ENCODE measurements at regions not wholly inside any gene's neighbourhood (a gene's known extent, or its start where the extent isn't known, plus 50 kb on each side); places are given as distances from the start of the nearest gene placed in this dataset.
A peak's percentile ranks its signal among the peaks of the same experiment; 100 is the strongest.

DNA sequence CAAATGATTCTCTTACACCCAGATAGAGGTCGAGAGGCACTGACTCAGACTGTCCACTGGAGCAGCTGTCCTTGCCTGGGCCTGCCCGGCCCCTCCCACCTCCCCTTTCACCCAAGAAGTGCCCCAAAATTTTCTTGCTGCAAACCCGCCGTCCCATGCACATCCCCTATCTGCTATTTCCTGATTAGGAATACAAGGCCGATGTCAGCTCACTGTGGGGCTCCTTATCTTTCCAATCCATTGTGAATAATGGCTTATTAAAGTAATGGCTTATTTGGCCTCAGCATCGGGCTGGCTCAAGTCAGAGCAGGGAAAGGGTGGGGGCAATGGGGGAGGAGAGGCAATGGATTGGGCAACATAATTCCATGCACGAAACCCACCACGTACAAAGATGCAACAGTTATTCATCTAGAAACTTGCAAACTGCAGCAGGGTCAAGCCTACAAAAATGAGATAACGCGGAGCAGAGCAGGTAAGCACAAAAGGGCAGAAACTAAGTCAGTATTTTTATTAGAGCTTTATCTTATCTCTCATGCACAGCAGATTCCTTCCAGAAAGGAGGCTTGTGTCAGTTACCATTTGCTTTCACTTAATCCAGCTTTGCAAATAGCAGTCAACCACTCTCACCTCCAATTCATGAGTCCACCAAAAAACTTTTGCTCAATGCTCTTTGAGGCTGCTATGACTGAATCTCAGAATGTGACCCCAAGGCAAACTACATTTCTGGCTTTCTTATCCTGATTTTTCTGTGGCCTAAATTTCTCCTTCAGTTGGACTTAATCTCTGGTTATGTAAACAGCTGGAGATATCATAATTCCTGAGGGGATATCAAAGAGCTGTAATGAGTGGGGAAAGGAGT is 138.2 kb upstream of the OSMR start:
- H3K23me2 ChIP-seq (ENCODE audit: insufficient read length, low read depth, low read length, poor library complexity, severe bottlenecking) = no peaks in the 10 kb centered on the region
- H3K27me3 Mint-ChIP-seq (ENCODE audit: low read depth) = peaks cover 4% of the 10 kb centered on the region
- no peaks in the 10 kb centered on the region; a peak in 2 of 4 replicates for H3K4me1 Mint-ChIP-seq
- no peaks in the 10 kb centered on the region for H3K9me3 ChIP-seq (ENCODE audit: control insufficient read depth, low read depth, low read length)
- no peaks in the 10 kb centered on the region; a peak in 2 of 5 replicates for H3K9me3 Mint-ChIP-seq
- no CpG with 5 or more reads among the region's 10 CpGs for WGBS (ENCODE audit: extremely low coverage, insufficient read length, low lambda C conversion rate)
- no peaks in the 10 kb centered on the region for H3K79me1 ChIP-seq (ENCODE audit: insufficient read depth, low read depth, low read length, poor library complexity, severe bottlenecking)
- no peak overlapping the region for H2BK12ac ChIP-seq (ENCODE audit: insufficient read length, low read depth, low read length)
- H3K18ac ChIP-seq (ENCODE audit: insufficient read length, low read depth, low read length) = no peak overlapping the region
- no peaks in the 10 kb centered on the region for H3K27me3 ChIP-seq (ENCODE audit: insufficient read depth, low read length)
- TF ChIP-seq, protein P1, sequence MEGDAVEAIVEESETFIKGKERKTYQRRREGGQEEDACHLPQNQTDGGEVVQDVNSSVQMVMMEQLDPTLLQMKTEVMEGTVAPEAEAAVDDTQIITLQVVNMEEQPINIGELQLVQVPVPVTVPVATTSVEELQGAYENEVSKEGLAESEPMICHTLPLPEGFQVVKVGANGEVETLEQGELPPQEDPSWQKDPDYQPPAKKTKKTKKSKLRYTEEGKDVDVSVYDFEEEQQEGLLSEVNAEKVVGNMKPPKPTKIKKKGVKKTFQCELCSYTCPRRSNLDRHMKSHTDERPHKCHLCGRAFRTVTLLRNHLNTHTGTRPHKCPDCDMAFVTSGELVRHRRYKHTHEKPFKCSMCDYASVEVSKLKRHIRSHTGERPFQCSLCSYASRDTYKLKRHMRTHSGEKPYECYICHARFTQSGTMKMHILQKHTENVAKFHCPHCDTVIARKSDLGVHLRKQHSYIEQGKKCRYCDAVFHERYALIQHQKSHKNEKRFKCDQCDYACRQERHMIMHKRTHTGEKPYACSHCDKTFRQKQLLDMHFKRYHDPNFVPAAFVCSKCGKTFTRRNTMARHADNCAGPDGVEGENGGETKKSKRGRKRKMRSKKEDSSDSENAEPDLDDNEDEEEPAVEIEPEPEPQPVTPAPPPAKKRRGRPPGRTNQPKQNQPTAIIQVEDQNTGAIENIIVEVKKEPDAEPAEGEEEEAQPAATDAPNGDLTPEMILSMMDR (conservative IDR thresholded peaks at IDR 0.05) = no peak
- H3K14ac ChIP-seq (ENCODE audit: insufficient read depth, low read length) = no peak overlapping the region
- no peak for DNase-seq
- H2BK15ac ChIP-seq (ENCODE audit: low read depth, low read length) = no peak overlapping the region
- no peaks in the 10 kb centered on the region for H3K79me2 ChIP-seq (ENCODE audit: insufficient read depth, low read length)
- no peaks in the 10 kb centered on the region for H4K20me1 ChIP-seq (ENCODE audit: control insufficient read depth, insufficient read depth, insufficient read length)
- no peak overlapping the region for H2AFZ ChIP-seq (ENCODE audit: low read length)
- H3K9ac ChIP-seq (ENCODE audit: extremely low read depth, insufficient read length, low read length) = no peak overlapping the region
- 0 out of 7 replicates have a peak overlapping the region, but pooled peaks of 1 of the 3 experiments have one; percentile 34 for H3K27ac Mint-ChIP-seq
- H3K4ac ChIP-seq (ENCODE audit: low read depth, low read length) = no peak overlapping the region
- no peaks in the 10 kb centered on the region for H3K4me1 ChIP-seq (ENCODE audit: insufficient read depth, low read length)
- no peak overlapping the region for H2BK20ac ChIP-seq (ENCODE audit: low read depth, low read length, poor library complexity, severe bottlenecking)
- no peak overlapping the region for H3K56ac ChIP-seq (ENCODE audit: insufficient read length, low read depth, low read length)
- no peak overlapping the region for H4K8ac ChIP-seq (replicated peaks; ENCODE audit: insufficient read length, low read depth, low read length)
- H2AK5ac ChIP-seq (ENCODE audit: insufficient read length, low read length) = no peak overlapping the region
- H3K36me3 Mint-ChIP-seq (ENCODE audit: insufficient read depth in 1 of 3, low read depth in 3 of 3) = no peaks in the 10 kb centered on the region
- no peak overlapping the region for H3K4me3 Mint-ChIP-seq
- H3K23ac ChIP-seq (ENCODE audit: insufficient read length, low read depth, low read length) = no peak overlapping the region
- H3K4me2 ChIP-seq (ENCODE audit: insufficient read depth, insufficient read length, low read length) = no peak overlapping the region
- H4K5ac ChIP-seq (ENCODE audit: insufficient read length, low read depth, low read length) = no peak overlapping the region
- no peak overlapping the region for H3K27ac ChIP-seq (ENCODE audit: insufficient read length, low read depth, low read length)
- H2BK120ac ChIP-seq (ENCODE audit: low read depth, low read length, poor library complexity, severe bottlenecking) = no peak overlapping the region
- no peak overlapping the region for H2BK5ac ChIP-seq (ENCODE audit: insufficient read length, low read length)
- H3T11ph ChIP-seq (ENCODE audit: low read length) = no peak overlapping the region
- no peak overlapping the region for H4K91ac ChIP-seq (ENCODE audit: insufficient read length, low read depth, low read length)

Data from H9 (cell line).